ENCODE measurements at regions not wholly inside any gene's neighbourhood (a gene's known extent, or its start where the extent isn't known, plus 50 kb on each side); places are given as distances from the start of the nearest gene placed in this dataset.

GRCh38 chr2:122525336-122525735, 769.9 kb downstream of the TSN start:
- DNase-seq (ENCODE audit: low read depth) = no peak
- H3K4me3 ChIP-seq (ENCODE audit: low read depth, low read length) = no peak overlapping the region
- no peak for TF ChIP-seq CTCF (IDR thresholded peaks at IDR 0.05; ENCODE audit: control insufficient read depth, extremely low read depth, insufficient read depth)

- no peak for TF ChIP-seq CTCF (IDR thresholded peaks at IDR 0.05; ENCODE audit: control insufficient read depth, extremely low read depth, insufficient read depth)
Measured at GRCh38 chr2:122528061-122528460, 772.6 kb downstream of the TSN start.

GRCh38 chr2:122528958-122529705, 773.7 kb downstream of the TSN start:
- DNase-seq (ENCODE audit: low read depth) = no peak
- no peak overlapping the region for H3K4me3 ChIP-seq (ENCODE audit: low read depth, low read length)
- no peak for TF ChIP-seq CTCF (IDR thresholded peaks at IDR 0.05; ENCODE audit: control insufficient read depth, extremely low read depth, insufficient read depth)

More at GRCh38 chr2:122528061-122528460, 772.6 kb downstream of the TSN start:
- no peak for DNase-seq (ENCODE audit: low read depth)
- no peak overlapping the region for H3K4me3 ChIP-seq (ENCODE audit: low read depth, low read length)

- DNase-seq (ENCODE audit: low read depth) = no peak
- TF ChIP-seq CTCF (IDR thresholded peaks at IDR 0.05; ENCODE audit: control insufficient read depth, extremely low read depth, insufficient read depth) = no peak
- H3K4me3 ChIP-seq (ENCODE audit: low read depth, low read length) = no peak overlapping the region
Measured at GRCh38 chr2:122530814-122531213, 775.4 kb downstream of the TSN start.

GRCh38 chr2:122531290-122532071, 776.0 kb downstream of the TSN start:
- no peak for DNase-seq (ENCODE audit: low read depth)
- H3K4me3 ChIP-seq (ENCODE audit: low read depth, low read length) = no peak overlapping the region
- 0 out of 2 replicates have a peak, but pooled peaks have one; percentile 9 for TF ChIP-seq CTCF (IDR thresholded peaks at IDR 0.05; ENCODE audit: control insufficient read depth, extremely low read depth, insufficient read depth)

GRCh38 chr2:122532072-122532344, 776.6 kb downstream of the TSN start:
- no peak for DNase-seq (ENCODE audit: low read depth)
- TF ChIP-seq CTCF (IDR thresholded peaks at IDR 0.05; ENCODE audit: control insufficient read depth, extremely low read depth, insufficient read depth) = no peak
- H3K4me3 ChIP-seq (ENCODE audit: low read depth, low read length) = no peak overlapping the region

Measured in LNCaP clone FGC (cell line).